Mammary epithelial cell (primary cell): ENCODE measurements at regions not wholly inside any gene's neighbourhood (a gene's known extent, or its start where the extent isn't known, plus 50 kb on each side); places are given as distances from the start of the nearest gene placed in this dataset.

Experiments used
- CTCF ChIP-seq, 2 donors: IDR thresholded peaks in 1 of 2; conservative IDR thresholded peaks in 1 of 2; 2 replicates each; pipeline ENCODE4 v1.5.1; 2011 to 2012; ENCODE audit warnings: inconsistent platforms in 2 of 2, low read length in 2 of 2, mild to moderate bottlenecking in 2 of 2, control low read depth in 1 of 2, low read depth in 1 of 2; ENCODE audit not compliant: insufficient read depth in 1 of 2; ENCODE audit errors: extremely low read depth in 1 of 2
- EZH2 ChIP-seq: IDR thresholded peaks from 2 replicates; pipeline ENCODE4 v1.6.1; 2012; ENCODE audit warnings: low read length, inconsistent platforms, borderline replicate concordance

- TF ChIP-seq CTCF (conservative IDR thresholded peaks at IDR 0.05 in 1 of 2, IDR thresholded peaks at IDR 0.05 in 1 of 2; ENCODE audit: extremely low read depth in 1 of 2, insufficient read depth in 1 of 2, low read depth in 1 of 2, low read length in 2 of 2): no peak
- no peak for TF ChIP-seq EZH2
Measured at GRCh38 chr9:135403733-135404450, 75.7 kb upstream of the PPP1R26 start.
